HG03460 (cell line): ENCODE measurements at regions not wholly inside any gene's neighbourhood (a gene's known extent, or its start where the extent isn't known, plus 50 kb on each side); places are given as distances from the start of the nearest gene placed in this dataset.

ENCODE experiments used
- ATAC-seq: cut with Tn5 transposase; IDR thresholded peaks from one replicate; pipeline ENCODE4 v1.9.1; 2021; ENCODE audit not compliant: unreplicated experiment

DNA sequence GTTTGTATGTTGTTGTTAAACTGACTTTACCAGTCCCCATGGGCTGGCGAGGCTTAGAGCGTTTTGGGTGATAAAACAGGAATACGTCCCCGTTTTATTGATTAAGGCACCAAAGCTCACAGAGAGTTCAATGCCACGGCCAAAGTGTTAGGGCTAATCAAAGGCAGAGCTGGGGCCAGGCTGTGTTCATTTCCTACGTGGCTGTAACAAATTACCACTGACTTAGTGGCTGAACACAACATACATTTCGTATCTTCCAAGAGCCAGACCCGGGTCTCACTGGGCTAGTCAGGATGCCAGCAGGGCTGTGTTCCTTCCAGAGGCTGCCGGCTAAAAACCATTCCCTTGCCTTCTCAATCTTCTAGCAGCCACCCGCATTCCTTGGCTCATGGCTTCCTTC is 94.4 kb upstream of the HABP2 start:
- ATAC-seq = no peak

DNA sequence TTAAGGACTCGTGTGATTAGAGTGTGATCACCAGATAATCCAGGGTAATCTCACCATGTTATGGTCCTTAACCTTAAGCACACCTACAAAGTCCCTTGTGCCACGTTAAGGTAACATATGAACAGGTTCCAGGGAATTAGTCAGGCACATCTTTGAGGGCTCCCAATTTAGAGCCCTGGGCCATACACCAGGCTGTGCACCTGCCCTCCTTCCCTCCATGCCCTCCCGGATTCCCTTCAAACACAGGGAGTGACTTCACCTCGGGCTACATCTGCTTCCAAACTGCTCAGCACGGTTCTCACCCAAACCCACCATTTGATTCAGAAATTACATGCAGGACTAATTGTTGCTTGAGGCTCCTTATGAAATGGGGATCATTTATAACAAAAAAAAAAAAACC is 93.9 kb upstream of the HABP2 start:
- no peak for ATAC-seq

GRCh38 chr10:113459626-113460280 is 93.1 kb upstream of the HABP2 start:
- no peak for ATAC-seq

- ATAC-seq = no peak
These were observed 89.8 kb upstream of the HABP2 start for GRCh38 chr10:113463083-113463482.

GRCh38 chr10:113463777-113464176 is 89.1 kb upstream of the HABP2 start:
- no peak for ATAC-seq

DNA sequence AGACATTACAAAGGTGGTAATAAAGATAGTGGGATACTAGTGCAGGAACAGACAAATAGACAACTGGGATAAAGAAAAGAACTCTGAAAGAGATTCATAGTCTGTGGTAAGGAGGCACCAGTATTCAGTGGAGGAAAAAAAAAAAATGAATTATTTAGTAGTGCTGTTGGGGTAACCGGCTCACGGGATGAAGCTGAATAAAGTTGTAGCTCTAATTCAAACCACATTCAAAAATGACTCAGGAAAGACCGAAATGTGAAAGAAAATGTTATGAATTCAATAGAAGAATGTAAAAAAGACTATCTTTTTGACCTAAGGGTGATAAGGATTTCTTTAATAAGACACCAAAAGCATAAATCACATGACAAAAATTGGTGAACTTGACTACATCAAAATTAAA is 83.1 kb upstream of the HABP2 start:
- no peak for ATAC-seq

DNA sequence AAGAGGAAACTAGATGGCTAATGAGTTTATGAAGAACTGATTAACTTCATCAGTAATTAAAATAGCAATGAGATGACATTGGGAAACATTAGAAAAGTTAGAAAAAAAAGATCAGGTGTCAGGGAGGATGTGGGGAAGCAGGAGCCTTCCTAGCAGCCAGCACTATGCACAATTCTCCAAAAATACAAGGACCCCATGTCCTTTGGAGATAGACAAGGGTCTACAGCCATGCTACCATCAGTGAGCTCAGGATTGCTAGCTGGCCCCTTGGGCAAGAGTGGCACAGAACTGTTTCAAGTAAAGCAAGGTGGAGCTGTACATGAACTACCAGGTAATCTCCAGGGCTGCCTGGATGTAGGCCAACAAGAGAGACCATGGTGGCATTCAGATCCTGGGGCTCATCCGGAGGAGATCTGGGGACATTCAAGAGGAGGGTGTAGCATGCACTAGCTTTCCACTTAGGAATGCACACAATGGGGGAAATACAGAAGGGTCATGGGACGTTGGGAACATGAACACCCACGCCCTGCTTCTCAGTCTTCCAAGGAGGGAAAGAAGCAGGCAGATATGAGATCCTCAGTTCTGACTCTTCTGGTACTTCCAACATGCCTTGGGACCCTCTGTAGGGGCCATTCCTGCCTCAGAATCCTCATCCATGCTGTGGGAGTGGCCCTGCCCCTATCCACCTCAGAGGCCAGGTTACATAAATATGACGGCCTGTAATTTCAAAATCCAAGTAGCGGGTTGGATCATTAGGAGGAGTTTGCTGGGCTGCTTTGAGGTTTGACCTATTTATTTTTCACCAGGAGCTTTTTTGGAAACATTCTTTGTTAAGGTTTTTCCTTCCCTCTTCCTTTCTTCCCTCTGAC is 82.2 kb upstream of the HABP2 start:
- no peak for ATAC-seq

DNA sequence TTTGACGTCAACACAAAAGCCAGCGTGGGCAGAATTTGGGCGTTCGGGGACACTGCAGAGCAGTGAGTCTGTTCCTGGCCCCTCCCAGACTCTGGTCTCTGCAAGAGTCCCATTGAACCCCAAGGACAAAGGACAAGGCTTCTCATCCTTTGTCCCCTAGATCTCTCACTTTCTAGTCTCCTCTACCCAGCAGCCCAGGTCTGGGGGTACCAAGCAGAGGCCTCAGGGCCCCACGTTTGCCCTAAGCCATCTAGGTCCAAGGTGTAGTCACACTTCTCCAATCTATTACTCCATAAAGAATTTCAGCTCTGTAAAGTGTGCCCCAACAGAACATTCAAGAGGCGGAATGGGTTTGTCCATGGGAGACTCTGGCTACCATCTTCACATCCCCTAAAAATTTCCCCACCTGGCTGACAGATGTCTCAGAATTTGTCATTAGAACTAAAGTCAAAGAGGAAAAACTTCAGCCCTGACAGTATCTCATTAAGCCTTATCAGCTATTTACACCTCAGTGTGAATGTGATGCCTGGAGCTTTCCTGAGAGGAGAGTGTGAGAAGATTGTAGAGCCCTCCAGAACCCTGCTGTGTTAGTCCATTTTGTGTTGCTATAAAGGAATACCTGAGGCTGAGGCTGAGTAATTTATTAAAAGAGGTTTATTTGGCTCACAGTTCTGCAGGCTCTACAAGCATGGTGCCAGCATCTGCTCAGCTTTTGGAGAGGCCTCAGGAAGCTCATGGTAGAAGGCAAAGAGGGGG is 81.4 kb upstream of the HABP2 start:
- ATAC-seq = no peak

- no peak for ATAC-seq
These were observed 79.8 kb upstream of the HABP2 start for GRCh38 chr10:113473011-113473410.

GRCh38 chr10:113473851-113474250 is 79.0 kb upstream of the HABP2 start:
- no peak for ATAC-seq

GRCh38 chr10:113474752-113475151 is 78.1 kb upstream of the HABP2 start:
- no peak for ATAC-seq

GRCh38 chr10:113475381-113475807 is 77.5 kb upstream of the HABP2 start:
- no peak for ATAC-seq

DNA sequence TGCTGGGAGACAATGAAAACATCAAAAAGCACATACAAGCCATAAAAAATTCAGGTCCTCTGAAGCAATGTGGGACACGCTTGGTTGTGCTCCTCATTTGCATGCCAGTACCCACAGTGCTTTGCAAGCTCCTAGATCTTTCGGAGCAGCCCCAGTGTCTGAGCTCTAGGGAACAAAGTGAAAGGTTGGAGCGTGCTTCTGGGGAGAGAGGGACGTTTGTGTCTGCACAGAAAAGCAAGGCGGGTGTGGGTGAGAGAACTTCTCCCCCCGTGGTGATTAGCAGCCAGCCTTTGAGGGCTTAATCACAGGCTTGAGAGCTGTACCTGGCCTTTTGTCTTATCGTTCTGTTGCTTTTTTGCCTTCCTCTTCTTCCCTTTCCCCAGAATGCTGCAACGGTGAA is 76.7 kb upstream of the HABP2 start:
- ATAC-seq = no peak

- ATAC-seq = no peak
These were observed 76.2 kb upstream of the HABP2 start for GRCh38 chr10:113476673-113477072.

DNA sequence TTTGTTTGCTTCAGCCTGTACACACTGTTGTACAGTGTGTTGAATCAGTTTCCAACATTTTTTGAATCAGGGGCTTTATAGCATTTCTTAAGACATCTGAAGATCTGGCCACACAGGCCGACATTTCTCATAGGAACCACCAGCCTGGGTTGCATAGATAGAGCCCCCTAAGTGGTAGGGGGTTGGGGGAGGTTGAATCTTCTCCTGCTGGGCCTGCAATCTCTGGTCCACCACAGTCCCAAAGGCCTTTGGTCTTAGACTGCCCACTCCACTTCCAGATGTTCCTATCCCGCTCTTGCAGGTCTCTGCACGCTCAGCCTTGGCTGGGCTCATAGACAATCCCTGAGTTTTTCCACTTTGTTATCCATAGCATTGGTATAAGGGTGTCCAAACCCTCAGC is 75.4 kb upstream of the HABP2 start:
- ATAC-seq = no peak

- ATAC-seq = no peak
These were observed 73.3 kb upstream of the HABP2 start for GRCh38 chr10:113479346-113480080.

DNA sequence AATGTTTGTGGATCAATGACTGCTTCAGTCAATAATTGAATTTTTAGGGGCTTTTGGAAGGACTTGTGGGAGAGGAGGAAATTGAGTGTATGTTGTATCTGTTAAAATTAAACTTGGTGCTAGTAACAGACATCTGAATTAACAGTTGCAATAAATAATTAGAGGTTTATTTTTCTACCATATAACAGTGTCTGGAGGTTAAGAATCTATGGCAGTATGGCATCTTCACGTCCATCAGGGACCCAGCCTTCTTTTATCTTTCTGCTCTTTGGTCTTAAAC is 72.8 kb upstream of the HABP2 start:
- ATAC-seq = no peak

GRCh38 chr10:113480851-113481502 is 71.9 kb upstream of the HABP2 start:
- ATAC-seq = no peak

DNA sequence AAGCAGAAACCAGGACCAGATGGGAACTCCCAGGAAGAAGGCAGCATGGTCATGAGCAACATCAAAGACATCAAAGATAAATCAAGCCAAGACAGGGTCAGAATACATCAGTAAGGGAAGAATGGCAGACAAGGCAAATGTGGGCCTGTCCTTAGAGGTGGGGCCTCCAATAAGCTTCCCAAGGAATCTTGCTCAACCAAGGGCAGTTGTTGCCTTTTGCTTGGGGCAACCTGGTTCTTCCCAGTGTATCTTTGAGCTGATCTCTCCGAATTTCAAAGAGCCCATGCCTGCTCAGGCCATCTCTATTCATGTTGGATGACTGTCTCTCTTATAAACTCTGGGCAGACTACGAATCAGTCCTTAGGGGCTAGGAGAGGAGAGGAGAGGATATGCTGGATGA is 68.4 kb upstream of the HABP2 start:
- no peak for ATAC-seq

- ATAC-seq = no peak
These were observed 67.1 kb upstream of the HABP2 start for GRCh38 chr10:113485736-113486135.

DNA sequence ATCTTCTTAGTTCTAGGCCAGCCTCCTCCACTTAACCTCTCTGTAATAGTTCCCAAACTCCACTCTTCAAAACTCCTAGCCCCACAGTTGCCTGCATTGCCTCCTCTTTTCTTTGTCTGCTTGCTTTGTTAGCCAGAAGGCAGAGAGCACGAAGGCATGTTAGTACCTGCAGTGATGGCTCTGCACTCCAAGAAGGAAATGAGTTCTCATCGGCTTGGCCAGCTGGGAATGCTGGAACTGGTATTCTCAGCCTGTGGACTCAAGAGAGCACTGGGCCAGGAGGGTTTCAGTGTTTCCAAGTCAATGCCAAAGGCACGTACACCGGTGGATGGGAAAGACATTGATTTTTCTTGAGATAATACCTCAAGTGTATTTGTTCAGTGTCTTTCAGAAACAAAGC is 66.3 kb upstream of the HABP2 start:
- no peak for ATAC-seq
